ENCODE measurements at regions not wholly inside any gene's neighbourhood (a gene's known extent, or its start where the extent isn't known, plus 50 kb on each side); places are given as distances from the start of the nearest gene placed in this dataset.

DNA sequence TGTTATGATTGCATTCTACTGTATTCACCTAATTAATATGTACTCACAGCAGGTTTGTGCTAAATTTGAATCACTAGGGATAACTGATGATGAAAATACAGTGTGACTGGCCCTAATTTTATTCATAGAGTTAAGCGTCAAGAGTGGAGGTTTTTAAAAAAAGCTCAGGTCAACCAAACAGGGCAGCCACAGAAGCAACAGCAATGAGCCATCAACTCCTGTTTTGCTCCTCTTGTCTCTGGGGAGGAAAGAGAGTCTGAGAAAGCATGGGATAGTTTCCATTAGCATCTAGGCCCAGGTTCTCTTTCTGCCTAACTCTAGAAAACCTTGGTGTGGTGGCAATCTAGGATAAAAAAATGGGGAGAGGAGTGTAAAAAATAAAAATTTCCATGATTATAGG is 122.1 kb downstream of the OGFRL1 start (continued):
- TF ChIP-seq PRRX2 (CRISPR knock-in tag; IDR thresholded peaks at IDR 0.05), result no peak
- TF ChIP-seq, protein P1, sequence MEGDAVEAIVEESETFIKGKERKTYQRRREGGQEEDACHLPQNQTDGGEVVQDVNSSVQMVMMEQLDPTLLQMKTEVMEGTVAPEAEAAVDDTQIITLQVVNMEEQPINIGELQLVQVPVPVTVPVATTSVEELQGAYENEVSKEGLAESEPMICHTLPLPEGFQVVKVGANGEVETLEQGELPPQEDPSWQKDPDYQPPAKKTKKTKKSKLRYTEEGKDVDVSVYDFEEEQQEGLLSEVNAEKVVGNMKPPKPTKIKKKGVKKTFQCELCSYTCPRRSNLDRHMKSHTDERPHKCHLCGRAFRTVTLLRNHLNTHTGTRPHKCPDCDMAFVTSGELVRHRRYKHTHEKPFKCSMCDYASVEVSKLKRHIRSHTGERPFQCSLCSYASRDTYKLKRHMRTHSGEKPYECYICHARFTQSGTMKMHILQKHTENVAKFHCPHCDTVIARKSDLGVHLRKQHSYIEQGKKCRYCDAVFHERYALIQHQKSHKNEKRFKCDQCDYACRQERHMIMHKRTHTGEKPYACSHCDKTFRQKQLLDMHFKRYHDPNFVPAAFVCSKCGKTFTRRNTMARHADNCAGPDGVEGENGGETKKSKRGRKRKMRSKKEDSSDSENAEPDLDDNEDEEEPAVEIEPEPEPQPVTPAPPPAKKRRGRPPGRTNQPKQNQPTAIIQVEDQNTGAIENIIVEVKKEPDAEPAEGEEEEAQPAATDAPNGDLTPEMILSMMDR (IDR thresholded peaks at IDR 0.05), result no peak
- no peak for TF ChIP-seq ZNF138 (CRISPR knock-in tag; conservative IDR thresholded peaks at IDR 0.05)
- TF ChIP-seq, protein P2, sequence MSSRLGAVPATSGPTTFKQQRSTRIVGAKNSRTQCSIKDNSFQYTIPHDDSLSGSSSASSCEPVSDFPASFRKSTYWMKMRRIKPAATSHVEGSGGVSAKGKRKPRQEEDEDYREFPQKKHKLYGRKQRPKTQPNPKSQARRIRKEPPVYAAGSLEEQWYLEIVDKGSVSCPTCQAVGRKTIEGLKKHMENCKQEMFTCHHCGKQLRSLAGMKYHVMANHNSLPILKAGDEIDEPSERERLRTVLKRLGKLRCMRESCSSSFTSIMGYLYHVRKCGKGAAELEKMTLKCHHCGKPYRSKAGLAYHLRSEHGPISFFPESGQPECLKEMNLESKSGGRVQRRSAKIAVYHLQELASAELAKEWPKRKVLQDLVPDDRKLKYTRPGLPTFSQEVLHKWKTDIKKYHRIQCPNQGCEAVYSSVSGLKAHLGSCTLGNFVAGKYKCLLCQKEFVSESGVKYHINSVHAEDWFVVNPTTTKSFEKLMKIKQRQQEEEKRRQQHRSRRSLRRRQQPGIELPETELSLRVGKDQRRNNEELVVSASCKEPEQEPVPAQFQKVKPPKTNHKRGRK (CRISPR knock-in tag; IDR thresholded peaks at IDR 0.05; ENCODE audit: borderline replicate concordance), result no peak
- TF ChIP-seq, protein P3, sequence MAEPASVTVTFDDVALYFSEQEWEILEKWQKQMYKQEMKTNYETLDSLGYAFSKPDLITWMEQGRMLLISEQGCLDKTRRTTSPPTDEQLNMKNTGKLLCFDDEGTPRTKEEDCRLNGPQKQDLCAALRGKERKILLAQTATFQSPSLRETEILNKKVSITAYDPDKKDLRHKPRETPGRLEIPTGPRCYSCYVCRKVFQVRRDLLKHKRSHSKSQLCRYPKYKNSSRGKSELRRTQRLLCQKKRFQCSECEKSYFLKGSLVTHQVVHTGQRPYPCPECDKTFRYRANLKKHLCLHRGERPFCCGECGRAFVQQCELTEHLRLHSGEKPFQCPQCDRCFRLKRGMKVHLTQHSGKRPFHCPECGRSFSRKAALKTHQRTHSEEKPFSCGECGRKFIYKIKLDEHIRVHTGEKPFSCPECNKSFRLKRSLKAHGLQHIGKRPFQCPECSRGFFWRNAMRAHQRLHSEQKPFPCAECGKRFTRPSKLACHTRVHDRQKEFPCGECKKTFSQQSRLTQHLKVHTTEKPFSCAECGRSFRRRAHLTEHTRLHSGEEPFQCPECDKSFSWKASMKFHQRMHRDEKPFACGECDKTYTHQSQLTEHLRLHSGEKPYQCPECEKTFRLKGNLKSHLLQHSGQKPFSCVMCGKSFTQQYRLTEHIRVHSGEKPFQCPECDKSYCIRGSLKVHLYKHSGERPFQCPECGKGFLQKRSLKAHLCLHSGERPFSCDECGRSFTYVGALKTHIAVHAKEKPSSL (CRISPR knock-in tag; conservative IDR thresholded peaks at IDR 0.05), result no peak
- TF ChIP-seq, protein P4, sequence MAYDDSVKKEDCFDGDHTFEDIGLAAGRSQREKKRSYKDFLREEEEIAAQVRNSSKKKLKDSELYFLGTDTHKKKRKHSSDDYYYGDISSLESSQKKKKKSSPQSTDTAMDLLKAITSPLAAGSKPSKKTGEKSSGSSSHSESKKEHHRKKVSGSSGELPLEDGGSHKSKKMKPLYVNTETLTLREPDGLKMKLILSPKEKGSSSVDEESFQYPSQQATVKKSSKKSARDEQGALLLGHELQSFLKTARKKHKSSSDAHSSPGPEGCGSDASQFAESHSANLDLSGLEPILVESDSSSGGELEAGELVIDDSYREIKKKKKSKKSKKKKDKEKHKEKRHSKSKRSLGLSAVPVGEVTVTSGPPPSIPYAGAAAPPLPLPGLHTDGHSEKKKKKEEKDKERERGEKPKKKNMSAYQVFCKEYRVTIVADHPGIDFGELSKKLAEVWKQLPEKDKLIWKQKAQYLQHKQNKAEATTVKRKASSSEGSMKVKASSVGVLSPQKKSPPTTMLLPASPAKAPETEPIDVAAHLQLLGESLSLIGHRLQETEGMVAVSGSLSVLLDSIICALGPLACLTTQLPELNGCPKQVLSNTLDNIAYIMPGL (CRISPR knock-in tag; IDR thresholded peaks at IDR 0.05), result no peak

DNA sequence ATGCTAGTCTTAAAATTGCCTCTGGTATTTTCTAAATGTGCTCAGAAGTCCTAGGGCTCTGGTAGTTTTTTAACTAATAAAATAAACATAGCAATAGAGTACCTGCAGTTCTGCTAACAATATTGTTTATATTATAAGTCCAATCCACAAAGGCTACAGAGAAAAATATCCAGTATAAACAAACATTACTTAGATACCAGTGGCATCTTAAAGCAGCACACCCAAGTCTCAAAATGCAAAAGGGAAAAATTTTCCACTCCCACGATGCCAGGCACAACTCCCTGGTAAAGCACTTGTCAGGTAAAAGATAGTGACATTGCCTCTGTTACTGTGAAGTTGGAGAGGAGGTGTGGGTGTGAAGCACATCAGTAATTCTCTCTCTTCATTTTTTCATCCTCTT is 123.3 kb downstream of the OGFRL1 start:
- H3K9me3 Mint-ChIP-seq, result no peaks in the 10 kb centered on the region
- TF ChIP-seq SP1 (CRISPR knock-in tag; conservative IDR thresholded peaks at IDR 0.05), result no peak
- TF ChIP-seq, protein P5, sequence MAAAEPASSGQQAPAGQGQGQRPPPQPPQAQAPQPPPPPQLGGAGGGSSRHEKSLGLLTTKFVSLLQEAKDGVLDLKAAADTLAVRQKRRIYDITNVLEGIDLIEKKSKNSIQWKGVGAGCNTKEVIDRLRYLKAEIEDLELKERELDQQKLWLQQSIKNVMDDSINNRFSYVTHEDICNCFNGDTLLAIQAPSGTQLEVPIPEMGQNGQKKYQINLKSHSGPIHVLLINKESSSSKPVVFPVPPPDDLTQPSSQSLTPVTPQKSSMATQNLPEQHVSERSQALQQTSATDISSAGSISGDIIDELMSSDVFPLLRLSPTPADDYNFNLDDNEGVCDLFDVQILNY (CRISPR knock-in tag; IDR thresholded peaks at IDR 0.05), result no peak
- TF ChIP-seq, protein P6, sequence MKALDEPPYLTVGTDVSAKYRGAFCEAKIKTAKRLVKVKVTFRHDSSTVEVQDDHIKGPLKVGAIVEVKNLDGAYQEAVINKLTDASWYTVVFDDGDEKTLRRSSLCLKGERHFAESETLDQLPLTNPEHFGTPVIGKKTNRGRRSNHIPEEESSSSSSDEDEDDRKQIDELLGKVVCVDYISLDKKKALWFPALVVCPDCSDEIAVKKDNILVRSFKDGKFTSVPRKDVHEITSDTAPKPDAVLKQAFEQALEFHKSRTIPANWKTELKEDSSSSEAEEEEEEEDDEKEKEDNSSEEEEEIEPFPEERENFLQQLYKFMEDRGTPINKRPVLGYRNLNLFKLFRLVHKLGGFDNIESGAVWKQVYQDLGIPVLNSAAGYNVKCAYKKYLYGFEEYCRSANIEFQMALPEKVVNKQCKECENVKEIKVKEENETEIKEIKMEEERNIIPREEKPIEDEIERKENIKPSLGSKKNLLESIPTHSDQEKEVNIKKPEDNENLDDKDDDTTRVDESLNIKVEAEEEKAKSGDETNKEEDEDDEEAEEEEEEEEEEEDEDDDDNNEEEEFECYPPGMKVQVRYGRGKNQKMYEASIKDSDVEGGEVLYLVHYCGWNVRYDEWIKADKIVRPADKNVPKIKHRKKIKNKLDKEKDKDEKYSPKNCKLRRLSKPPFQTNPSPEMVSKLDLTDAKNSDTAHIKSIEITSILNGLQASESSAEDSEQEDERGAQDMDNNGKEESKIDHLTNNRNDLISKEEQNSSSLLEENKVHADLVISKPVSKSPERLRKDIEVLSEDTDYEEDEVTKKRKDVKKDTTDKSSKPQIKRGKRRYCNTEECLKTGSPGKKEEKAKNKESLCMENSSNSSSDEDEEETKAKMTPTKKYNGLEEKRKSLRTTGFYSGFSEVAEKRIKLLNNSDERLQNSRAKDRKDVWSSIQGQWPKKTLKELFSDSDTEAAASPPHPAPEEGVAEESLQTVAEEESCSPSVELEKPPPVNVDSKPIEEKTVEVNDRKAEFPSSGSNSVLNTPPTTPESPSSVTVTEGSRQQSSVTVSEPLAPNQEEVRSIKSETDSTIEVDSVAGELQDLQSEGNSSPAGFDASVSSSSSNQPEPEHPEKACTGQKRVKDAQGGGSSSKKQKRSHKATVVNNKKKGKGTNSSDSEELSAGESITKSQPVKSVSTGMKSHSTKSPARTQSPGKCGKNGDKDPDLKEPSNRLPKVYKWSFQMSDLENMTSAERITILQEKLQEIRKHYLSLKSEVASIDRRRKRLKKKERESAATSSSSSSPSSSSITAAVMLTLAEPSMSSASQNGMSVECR (CRISPR knock-in tag; IDR thresholded peaks at IDR 0.05; ENCODE audit: borderline replicate concordance), result no peak
- no peak for TF ChIP-seq FOXP1 (CRISPR knock-in tag; IDR thresholded peaks at IDR 0.05; ENCODE audit: borderline replicate concordance)
- TF ChIP-seq, protein P7, sequence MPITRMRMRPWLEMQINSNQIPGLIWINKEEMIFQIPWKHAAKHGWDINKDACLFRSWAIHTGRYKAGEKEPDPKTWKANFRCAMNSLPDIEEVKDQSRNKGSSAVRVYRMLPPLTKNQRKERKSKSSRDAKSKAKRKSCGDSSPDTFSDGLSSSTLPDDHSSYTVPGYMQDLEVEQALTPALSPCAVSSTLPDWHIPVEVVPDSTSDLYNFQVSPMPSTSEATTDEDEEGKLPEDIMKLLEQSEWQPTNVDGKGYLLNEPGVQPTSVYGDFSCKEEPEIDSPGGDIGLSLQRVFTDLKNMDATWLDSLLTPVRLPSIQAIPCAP (CRISPR knock-in tag; IDR thresholded peaks at IDR 0.05), result no peak
- TF ChIP-seq ZNF121 (CRISPR knock-in tag; IDR thresholded peaks at IDR 0.05), result no peak
- TF ChIP-seq, protein P8, sequence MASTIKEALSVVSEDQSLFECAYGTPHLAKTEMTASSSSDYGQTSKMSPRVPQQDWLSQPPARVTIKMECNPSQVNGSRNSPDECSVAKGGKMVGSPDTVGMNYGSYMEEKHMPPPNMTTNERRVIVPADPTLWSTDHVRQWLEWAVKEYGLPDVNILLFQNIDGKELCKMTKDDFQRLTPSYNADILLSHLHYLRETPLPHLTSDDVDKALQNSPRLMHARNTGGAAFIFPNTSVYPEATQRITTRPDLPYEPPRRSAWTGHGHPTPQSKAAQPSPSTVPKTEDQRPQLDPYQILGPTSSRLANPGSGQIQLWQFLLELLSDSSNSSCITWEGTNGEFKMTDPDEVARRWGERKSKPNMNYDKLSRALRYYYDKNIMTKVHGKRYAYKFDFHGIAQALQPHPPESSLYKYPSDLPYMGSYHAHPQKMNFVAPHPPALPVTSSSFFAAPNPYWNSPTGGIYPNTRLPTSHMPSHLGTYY (CRISPR knock-in tag; IDR thresholded peaks at IDR 0.05), result no peak
- TF ChIP-seq, protein P9, sequence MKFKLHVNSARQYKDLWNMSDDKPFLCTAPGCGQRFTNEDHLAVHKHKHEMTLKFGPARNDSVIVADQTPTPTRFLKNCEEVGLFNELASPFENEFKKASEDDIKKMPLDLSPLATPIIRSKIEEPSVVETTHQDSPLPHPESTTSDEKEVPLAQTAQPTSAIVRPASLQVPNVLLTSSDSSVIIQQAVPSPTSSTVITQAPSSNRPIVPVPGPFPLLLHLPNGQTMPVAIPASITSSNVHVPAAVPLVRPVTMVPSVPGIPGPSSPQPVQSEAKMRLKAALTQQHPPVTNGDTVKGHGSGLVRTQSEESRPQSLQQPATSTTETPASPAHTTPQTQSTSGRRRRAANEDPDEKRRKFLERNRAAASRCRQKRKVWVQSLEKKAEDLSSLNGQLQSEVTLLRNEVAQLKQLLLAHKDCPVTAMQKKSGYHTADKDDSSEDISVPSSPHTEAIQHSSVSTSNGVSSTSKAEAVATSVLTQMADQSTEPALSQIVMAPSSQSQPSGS (CRISPR knock-in tag; IDR thresholded peaks at IDR 0.05; ENCODE audit: borderline replicate concordance, low read depth), result no peak
- no peak for TF ChIP-seq FOXK1 (CRISPR knock-in tag; IDR thresholded peaks at IDR 0.05)
- no peak for TF ChIP-seq OVOL2 (CRISPR knock-in tag; IDR thresholded peaks at IDR 0.05; ENCODE audit: borderline replicate concordance)
- TF ChIP-seq CREB1 (CRISPR knock-in tag; IDR thresholded peaks at IDR 0.05), result no peak
- no peak for TF ChIP-seq GABPB1 (CRISPR knock-in tag; IDR thresholded peaks at IDR 0.05)

More for the DNA sequence above, 123.3 kb downstream of the OGFRL1 start:
- Mint-ChIP-seq H3K27ac (no peak overlapping the region), H3K4me3 (no peak overlapping the region), H3K4me1 (peaks cover 24% of the 10 kb centered on the region), H3K27me3 (ENCODE audit: low read depth) (no peaks in the 10 kb centered on the region; the same call in 1 of the 2 replicates), H3K36me3 (peaks cover 8% of the 10 kb centered on the region; the same call in 1 of the 2 replicates)
- CTCF ChIA-PET, result no interaction called here
- ATAC-seq (no peak), DNase-seq (ENCODE audit: low spot score) (no peak)
- POLR2A ChIA-PET, result no interaction called here
